ENCODE measurements at regions not wholly inside any gene's neighbourhood (a gene's known extent, or its start where the extent isn't known, plus 50 kb on each side); places are given as distances from the start of the nearest gene placed in this dataset.

DNA sequence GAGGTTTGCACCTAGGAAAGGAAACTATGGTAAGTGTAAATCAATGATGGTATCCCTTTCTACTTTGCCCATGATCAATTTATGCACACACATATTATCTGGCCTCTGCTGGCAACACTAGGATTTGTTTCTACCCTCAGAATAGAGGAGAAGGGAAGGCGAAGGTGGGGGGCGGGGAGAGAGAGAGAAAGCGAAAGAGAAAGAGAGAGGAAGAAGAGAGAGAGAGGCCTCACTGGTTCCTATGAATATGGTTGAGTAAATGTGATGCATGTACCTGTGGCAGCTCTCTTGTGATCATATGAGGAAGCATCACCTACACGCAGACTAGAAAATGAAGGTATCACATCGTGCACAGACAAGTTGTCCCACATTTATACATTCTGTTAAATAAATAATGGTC, 882.0 kb upstream of the SLITRK6 start:
- TF ChIP-seq, protein P1, sequence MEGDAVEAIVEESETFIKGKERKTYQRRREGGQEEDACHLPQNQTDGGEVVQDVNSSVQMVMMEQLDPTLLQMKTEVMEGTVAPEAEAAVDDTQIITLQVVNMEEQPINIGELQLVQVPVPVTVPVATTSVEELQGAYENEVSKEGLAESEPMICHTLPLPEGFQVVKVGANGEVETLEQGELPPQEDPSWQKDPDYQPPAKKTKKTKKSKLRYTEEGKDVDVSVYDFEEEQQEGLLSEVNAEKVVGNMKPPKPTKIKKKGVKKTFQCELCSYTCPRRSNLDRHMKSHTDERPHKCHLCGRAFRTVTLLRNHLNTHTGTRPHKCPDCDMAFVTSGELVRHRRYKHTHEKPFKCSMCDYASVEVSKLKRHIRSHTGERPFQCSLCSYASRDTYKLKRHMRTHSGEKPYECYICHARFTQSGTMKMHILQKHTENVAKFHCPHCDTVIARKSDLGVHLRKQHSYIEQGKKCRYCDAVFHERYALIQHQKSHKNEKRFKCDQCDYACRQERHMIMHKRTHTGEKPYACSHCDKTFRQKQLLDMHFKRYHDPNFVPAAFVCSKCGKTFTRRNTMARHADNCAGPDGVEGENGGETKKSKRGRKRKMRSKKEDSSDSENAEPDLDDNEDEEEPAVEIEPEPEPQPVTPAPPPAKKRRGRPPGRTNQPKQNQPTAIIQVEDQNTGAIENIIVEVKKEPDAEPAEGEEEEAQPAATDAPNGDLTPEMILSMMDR (IDR thresholded peaks at IDR 0.05), result no peak
- TF ChIP-seq ZNF232 (CRISPR knock-in tag; IDR thresholded peaks at IDR 0.05) (no peak), NR1H2 (CRISPR knock-in tag; IDR thresholded peaks at IDR 0.05) (no peak), ZNF121 (CRISPR knock-in tag; IDR thresholded peaks at IDR 0.05) (no peak), NR2C2 (CRISPR knock-in tag; IDR thresholded peaks at IDR 0.05) (no peak), PRRX2 (CRISPR knock-in tag; IDR thresholded peaks at IDR 0.05) (no peak), FOXK1 (CRISPR knock-in tag; IDR thresholded peaks at IDR 0.05) (no peak), TCF7 (CRISPR knock-in tag; IDR thresholded peaks at IDR 0.05; ENCODE audit: low read depth) (no peak)
- TF ChIP-seq, protein P2, sequence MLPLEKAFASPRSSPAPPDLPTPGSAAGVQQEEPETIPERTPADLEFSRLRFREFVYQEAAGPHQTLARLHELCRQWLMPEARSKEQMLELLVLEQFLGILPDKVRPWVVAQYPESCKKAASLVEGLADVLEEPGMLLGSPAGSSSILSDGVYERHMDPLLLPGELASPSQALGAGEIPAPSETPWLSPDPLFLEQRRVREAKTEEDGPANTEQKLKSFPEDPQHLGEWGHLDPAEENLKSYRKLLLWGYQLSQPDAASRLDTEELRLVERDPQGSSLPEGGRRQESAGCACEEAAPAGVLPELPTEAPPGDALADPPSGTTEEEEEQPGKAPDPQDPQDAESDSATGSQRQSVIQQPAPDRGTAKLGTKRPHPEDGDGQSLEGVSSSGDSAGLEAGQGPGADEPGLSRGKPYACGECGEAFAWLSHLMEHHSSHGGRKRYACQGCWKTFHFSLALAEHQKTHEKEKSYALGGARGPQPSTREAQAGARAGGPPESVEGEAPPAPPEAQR (CRISPR knock-in tag; IDR thresholded peaks at IDR 0.05), result no peak
- TF ChIP-seq, protein P3, sequence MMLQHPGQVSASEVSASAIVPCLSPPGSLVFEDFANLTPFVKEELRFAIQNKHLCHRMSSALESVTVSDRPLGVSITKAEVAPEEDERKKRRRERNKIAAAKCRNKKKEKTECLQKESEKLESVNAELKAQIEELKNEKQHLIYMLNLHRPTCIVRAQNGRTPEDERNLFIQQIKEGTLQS (CRISPR knock-in tag; conservative IDR thresholded peaks at IDR 0.05), result no peak
- TF ChIP-seq, protein P4, sequence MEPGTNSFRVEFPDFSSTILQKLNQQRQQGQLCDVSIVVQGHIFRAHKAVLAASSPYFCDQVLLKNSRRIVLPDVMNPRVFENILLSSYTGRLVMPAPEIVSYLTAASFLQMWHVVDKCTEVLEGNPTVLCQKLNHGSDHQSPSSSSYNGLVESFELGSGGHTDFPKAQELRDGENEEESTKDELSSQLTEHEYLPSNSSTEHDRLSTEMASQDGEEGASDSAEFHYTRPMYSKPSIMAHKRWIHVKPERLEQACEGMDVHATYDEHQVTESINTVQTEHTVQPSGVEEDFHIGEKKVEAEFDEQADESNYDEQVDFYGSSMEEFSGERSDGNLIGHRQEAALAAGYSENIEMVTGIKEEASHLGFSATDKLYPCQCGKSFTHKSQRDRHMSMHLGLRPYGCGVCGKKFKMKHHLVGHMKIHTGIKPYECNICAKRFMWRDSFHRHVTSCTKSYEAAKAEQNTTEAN (CRISPR knock-in tag; IDR thresholded peaks at IDR 0.05), result no peak
- TF ChIP-seq, protein P5, sequence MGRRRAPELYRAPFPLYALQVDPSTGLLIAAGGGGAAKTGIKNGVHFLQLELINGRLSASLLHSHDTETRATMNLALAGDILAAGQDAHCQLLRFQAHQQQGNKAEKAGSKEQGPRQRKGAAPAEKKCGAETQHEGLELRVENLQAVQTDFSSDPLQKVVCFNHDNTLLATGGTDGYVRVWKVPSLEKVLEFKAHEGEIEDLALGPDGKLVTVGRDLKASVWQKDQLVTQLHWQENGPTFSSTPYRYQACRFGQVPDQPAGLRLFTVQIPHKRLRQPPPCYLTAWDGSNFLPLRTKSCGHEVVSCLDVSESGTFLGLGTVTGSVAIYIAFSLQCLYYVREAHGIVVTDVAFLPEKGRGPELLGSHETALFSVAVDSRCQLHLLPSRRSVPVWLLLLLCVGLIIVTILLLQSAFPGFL (CRISPR knock-in tag; IDR thresholded peaks at IDR 0.05; ENCODE audit: borderline replicate concordance), result no peak
- TF ChIP-seq, protein P6, sequence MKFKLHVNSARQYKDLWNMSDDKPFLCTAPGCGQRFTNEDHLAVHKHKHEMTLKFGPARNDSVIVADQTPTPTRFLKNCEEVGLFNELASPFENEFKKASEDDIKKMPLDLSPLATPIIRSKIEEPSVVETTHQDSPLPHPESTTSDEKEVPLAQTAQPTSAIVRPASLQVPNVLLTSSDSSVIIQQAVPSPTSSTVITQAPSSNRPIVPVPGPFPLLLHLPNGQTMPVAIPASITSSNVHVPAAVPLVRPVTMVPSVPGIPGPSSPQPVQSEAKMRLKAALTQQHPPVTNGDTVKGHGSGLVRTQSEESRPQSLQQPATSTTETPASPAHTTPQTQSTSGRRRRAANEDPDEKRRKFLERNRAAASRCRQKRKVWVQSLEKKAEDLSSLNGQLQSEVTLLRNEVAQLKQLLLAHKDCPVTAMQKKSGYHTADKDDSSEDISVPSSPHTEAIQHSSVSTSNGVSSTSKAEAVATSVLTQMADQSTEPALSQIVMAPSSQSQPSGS (CRISPR knock-in tag; IDR thresholded peaks at IDR 0.05; ENCODE audit: borderline replicate concordance, low read depth), result no peak

Measured in WTC11 (cell line).